ENCODE measurements at regions not wholly inside any gene's neighbourhood (a gene's known extent, or its start where the extent isn't known, plus 50 kb on each side); places are given as distances from the start of the nearest gene placed in this dataset.
A peak's percentile ranks its signal among the peaks of the same experiment; 100 is the strongest.

- TF ChIP-seq POLR2A (IDR thresholded peaks at IDR 0.05): no peak
- TF ChIP-seq CTCF (IDR thresholded peaks at IDR 0.05 in 4 of 5, conservative IDR thresholded peaks at IDR 0.05 in 1 of 5): no peak
- ATAC-seq: peak in 1 of 2 donors; percentile 18
- intact Hi-C loops (cut with DNase I; ENCODE audit: low total_unique reads): no loop called here
These were observed 110.0 kb downstream of the EMX2 start for GRCh38 chr10:117652228-117653169.

GRCh38 chr10:117653170-117653515, 110.6 kb downstream of the EMX2 start:
- Histone ChIP-seq H3K4me3 (no peak overlapping the region), H3K36me3 (no peaks in the 10 kb centered on the region), H3K9me3 (no peaks in the 10 kb centered on the region), H3K4me1 (no peaks in the 10 kb centered on the region), H3K27ac (no peak overlapping the region), H3K27me3 (no peaks in the 10 kb centered on the region)
- intact Hi-C loops (cut with DNase I; ENCODE audit: low total_unique reads) (no loop called here), in situ Hi-C loops (cut with MboI; ENCODE audit: low sequenced_read_pairs in 4 of 4) (no loop called here)
- ATAC-seq: peak; percentile 64 to 68
- no peak for DNase-seq
- TF ChIP-seq CTCF (IDR thresholded peaks at IDR 0.05 in 4 of 5, conservative IDR thresholded peaks at IDR 0.05 in 1 of 5) (no peak), POLR2A (IDR thresholded peaks at IDR 0.05) (no peak)

More at GRCh38 chr10:117652228-117653169, 110.0 kb downstream of the EMX2 start:
- Histone ChIP-seq H3K27me3 (no peaks in the 10 kb centered on the region), H3K36me3 (no peaks in the 10 kb centered on the region), H3K9me3 (no peaks in the 10 kb centered on the region), H3K4me1 (no peaks in the 10 kb centered on the region), H3K27ac (no peak overlapping the region), H3K4me3 (no peak overlapping the region)
- in situ Hi-C loops (cut with MboI; ENCODE audit: low sequenced_read_pairs in 4 of 4): no loop called here
- no peak for DNase-seq

GRCh38 chr10:117654105-117654504, 111.6 kb downstream of the EMX2 start:
- Histone ChIP-seq H3K36me3 (no peaks in the 10 kb centered on the region), H3K9me3 (no peaks in the 10 kb centered on the region), H3K4me1 (no peaks in the 10 kb centered on the region), H3K4me3 (no peak overlapping the region), H3K27me3 (no peaks in the 10 kb centered on the region), H3K27ac (no peak overlapping the region)
- ATAC-seq (no peak), DNase-seq (no peak)
- in situ Hi-C loops (cut with MboI; ENCODE audit: low sequenced_read_pairs in 4 of 4): no loop called here
- TF ChIP-seq CTCF (IDR thresholded peaks at IDR 0.05 in 4 of 5, conservative IDR thresholded peaks at IDR 0.05 in 1 of 5): no peak
- TF ChIP-seq POLR2A (IDR thresholded peaks at IDR 0.05): no peak
- intact Hi-C loops (cut with DNase I; ENCODE audit: low total_unique reads): no loop called here

- intact Hi-C loops (cut with DNase I; ENCODE audit: low total_unique reads): no loop called here
- Histone ChIP-seq H3K4me3 (no peak overlapping the region), H3K36me3 (no peaks in the 10 kb centered on the region), H3K27ac (no peak overlapping the region), H3K9me3 (no peaks in the 10 kb centered on the region), H3K27me3 (no peaks in the 10 kb centered on the region), H3K4me1 (no peaks in the 10 kb centered on the region)
- ATAC-seq: no peak
- no peak for TF ChIP-seq POLR2A (IDR thresholded peaks at IDR 0.05)
- TF ChIP-seq CTCF (IDR thresholded peaks at IDR 0.05 in 4 of 5, conservative IDR thresholded peaks at IDR 0.05 in 1 of 5): no peak
- in situ Hi-C loops (cut with MboI; ENCODE audit: low sequenced_read_pairs in 4 of 4): no loop called here
- DNase-seq: no peak
These were observed 114.1 kb downstream of the EMX2 start for GRCh38 chr10:117656385-117657367.

Data from gastrocnemius medialis (tissue), 4 donors.